Fibroblast of gingiva (primary cell): ENCODE measurements at regions not wholly inside any gene's neighbourhood (a gene's known extent, or its start where the extent isn't known, plus 50 kb on each side); places are given as distances from the start of the nearest gene placed in this dataset.

Source experiments
- DNase-seq: peaks from one replicate; pipeline ENCODE4 v3.0.0-alpha.2; 2011; ENCODE audit warnings: low read depth

DNA sequence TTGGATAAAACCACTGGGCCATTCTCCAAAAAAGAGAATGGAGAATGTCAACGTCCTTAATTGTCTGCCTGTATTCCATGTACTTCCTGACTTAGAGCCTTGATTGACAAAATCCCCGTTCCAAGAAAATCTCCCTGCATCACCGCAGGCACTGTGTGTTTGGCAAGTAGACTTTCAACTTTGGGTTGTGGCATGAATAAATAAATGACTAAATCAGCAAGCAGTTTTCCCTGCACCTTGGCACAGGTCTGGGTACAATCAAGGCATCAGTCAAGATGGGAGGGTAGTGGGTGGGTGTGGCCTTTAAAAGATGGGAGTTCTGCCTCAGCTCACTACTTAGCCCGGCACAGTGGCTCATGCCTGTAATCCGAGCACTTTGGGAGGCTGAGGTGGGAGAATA is 248.5 kb upstream of the RPL38 start:
- DNase-seq = no peak

DNA sequence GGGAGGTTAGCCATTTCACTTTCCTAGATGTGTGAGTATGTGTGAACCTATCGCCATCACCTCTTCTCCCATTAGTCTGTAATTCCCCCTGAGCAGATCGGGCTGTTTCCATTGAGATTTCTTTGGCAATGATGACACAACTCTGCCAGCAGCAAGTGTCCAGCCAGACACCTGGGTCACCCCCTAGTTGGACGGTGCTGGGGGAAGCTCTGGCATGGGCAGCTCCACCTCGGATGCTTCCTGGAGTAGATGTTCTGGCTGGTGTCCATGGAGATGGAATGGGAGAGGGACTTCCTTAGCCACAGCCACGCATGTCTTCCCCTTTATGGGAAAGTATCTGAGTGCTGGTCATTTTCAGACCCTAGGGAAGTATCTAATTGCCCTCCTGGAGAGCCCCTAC is 247.9 kb upstream of the RPL38 start:
- DNase-seq = no peak

- DNase-seq = no peak
Measured at GRCh38 chr17:73956169-73956568, 247.3 kb upstream of the RPL38 start.

- DNase-seq = no peak
Measured at GRCh38 chr17:73956595-73957465, 246.6 kb upstream of the RPL38 start.

DNA sequence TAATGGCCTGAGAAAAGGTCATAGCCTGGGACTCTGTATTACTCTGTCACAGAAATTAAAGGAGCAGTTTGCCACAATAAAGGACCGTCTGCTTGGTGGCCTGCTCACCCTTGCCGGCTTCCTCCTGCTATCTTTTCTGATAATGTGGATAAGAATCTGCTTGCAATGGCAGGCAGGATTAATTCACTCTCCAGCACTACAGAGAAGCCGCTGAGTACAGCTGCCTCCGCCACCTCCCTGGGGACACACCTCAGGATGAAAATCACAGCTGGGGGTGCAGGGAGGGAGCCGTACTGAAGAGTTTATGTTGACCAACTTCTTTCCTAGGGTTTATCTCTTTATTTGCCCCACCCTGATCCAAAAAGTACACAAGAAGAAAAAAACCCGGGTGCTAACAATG is 245.9 kb upstream of the RPL38 start:
- DNase-seq = no peak

DNA sequence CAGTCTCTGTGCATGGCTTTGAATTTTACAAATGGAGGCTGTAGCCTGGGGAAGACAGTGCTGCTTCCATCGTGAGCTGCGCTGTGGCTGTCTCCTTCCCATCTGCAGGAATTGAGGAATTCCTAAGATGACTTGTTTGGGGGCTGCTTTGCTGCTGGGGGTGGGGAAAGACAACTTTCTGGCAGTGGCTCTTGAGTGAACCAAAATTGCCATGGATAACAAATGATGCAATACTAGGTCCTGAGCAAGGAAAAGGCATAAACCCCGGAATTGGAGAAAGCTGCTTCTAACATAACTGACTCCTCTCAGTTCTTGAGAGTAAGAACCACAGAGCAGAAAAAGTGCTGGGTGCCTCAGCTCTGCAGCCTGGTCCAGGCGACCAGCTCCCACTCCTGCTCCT is 245.0 kb upstream of the RPL38 start:
- DNase-seq = no peak

- DNase-seq = no peak
Measured at GRCh38 chr17:73960469-73960868, 243.0 kb upstream of the RPL38 start.

GRCh38 chr17:73962308-73962707 is 241.2 kb upstream of the RPL38 start:
- no peak for DNase-seq

DNA sequence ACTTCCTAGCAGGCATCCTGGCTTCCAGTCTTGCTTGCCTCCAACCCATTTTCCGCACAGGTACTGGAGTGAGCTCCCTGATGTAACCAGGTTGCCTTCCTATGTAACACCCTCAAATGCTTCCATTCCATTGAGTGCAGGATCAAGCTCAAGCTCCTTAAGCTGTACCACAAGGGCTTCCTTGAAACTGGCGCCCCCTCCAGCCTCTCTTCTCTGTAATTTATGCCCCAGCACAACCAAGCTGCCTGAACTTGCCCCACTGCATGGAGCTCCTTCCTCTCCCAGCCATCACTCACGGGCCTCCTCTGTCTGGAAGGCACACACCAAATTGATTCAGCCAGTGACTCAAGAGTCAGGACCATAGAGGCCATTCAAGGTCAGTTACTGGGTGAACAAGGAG is 234.8 kb upstream of the RPL38 start:
- no peak for DNase-seq

- DNase-seq = no peak
Measured at GRCh38 chr17:73969956-73970355, 233.5 kb upstream of the RPL38 start.

GRCh38 chr17:73971127-73971526 is 232.4 kb upstream of the RPL38 start:
- no peak for DNase-seq

DNA sequence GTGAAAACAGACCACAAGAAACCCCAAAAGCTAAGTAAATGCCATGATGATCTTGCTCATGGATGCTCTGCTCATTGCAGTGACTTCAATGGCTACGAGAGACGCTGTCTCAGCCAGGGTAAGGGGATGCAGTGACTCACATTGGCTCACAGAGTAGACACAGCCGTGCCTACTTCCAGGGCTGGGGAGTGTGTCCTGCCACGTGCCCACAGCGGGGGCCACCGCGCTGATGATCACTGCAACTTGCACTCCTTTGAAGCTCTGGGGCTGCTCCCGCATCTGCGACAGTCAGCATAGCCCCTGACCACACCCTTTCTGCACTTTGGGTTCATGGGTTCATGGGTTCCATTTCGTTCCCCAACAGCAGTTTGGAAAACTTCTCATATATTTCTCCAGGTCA is 231.4 kb upstream of the RPL38 start:
- DNase-seq = no peak

- no peak for DNase-seq
Measured at GRCh38 chr17:73972901-73973300, 230.6 kb upstream of the RPL38 start.

DNA sequence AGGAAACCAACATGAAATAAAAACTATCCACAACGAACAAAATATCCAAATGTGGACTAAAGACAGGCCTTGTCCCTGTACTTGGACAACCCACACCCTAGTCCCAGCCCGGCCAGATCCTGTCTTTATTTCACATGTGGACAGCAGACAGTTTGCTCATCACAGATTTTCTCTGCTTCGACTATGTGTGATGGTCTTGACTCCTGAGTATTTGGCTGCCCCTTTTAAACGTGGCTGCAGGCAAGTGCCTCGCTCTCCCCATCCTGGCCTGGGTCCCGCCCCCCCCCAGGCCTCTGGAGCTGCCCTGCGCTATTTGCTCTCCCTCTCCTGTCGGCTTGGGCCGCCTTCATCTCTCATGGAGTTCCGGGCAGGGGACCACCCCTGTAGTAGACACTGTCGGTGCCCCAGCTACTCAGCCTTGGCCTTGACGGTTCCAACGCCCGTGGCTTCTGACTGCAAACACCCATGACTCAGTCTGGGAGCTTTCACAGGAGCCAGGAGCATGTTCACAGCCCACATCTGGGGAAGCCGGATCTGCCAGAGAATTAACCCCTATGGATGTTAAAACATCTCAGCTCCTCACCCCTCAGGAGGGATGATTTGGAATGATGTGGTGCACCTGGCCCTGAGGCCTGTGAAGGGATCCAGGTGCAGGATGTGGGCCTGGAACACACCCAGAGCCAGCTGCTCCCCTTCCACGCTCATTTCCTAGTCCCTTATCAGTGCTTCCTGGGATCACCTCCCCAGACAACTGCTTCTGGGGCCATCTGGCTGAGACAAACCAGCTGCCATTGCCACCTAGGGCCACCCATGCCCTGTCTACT is 229.7 kb upstream of the RPL38 start:
- DNase-seq = no peak

- no peak for DNase-seq
Measured at GRCh38 chr17:73974536-73974935, 228.9 kb upstream of the RPL38 start.

GRCh38 chr17:73976147-73976546 is 227.3 kb upstream of the RPL38 start:
- DNase-seq = no peak

DNA sequence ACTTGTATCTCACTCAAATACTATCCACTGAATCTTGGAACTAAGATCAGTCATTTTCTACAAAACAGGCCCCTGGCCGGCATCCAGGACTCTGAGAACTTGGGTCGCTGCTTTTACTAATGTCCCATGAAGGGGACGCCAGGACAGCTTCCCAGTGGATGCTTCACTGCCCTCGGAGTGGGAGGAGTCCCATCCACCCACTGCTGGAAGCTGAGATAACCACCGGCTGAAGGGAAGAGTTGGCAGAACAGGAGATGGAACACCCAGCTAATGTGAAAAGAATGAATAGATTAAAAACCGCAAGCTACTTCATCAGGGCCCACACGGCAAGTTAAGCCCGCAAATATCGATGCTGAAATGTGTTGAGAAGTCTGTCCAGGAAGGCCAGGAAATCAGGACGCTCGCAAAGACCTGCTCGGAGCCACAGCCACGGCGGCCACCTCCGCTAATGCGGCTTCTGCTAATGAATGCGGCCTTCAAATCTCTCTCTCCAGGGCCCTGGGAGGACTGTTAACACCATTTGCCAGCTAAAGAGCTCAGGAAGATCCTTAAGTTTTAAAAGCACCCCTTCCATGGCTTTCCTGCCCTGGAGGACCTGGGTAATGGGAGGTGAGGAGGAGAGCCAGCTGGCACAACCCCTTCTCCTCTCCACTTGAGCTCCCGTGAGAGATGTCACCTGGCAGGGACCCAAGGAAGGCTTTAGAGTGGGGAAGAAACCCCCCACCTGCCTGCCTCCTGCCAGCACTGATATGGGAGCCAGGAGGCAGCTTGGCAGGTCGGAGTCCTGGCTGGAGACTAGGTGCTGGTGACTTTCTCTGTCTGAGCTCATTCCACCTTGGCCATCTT is 226.6 kb upstream of the RPL38 start:
- no peak for DNase-seq

GRCh38 chr17:73980517-73980916 is 223.0 kb upstream of the RPL38 start:
- DNase-seq = no peak

- DNase-seq = no peak
Measured at GRCh38 chr17:73982871-73983270, 220.6 kb upstream of the RPL38 start.

DNA sequence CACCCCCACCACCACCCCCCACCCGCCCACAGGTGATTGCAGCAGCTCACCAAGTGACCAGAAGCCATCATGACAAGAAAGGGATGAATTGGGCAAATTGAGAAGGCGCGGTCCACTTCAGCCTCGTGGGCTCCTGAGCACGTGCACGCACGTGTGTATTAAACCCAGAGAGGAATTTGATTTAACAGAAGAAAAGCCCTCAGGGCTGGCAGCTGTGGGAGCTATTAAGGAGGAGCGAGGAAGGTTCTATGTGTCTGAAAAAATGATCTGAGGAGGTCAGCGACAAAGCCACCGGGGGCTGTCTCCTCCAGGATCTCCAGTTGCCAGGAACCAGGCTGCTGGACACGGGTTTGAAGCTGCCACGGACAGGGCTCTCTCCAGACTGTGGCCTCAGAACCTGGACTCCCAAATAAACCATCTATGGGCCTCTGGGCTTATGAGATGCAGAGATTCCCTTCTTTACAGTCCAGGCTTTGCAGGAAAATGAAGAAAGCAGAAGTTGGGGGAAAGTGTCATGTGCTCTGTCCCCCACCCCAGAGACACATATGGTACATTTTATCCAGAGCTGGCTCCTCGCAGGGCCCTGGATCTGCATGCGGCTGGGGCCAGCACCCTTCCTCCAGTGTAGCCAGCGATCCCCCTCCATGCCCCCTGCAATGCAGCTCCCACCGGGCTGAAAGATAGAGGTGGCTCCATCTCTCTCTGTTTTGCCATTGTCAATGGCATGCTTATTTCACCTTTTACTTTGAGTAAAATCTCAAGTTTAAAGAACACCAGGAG is 219.7 kb upstream of the RPL38 start:
- DNase-seq = no peak

DNA sequence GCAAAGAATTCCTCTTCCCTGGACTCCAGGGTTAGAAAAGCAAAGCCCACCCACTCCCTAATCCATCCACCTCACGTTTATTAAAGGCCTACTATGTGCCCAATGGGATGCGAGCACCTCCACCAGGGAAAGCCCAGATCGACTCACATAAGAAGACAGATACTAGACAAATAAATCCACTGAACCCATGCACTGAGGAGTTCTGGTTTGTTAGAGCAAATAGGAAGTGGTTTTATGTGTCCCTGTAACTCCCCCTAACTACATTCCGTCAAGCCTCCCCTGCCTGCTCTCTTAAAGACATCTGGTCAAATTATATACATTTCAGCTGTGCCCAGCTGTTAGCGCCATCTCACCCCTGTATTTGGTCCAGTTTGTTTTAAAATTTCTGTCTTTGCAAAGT is 218.5 kb upstream of the RPL38 start:
- DNase-seq = no peak
